Ishikawa (cell line): ENCODE measurements at regions not wholly inside any gene's neighbourhood (a gene's known extent, or its start where the extent isn't known, plus 50 kb on each side); places are given as distances from the start of the nearest gene placed in this dataset.

Experiments
- CEBPB ChIP-seq: IDR thresholded peaks from 2 replicates; pipeline ENCODE4 v1.6.1; 2012
- CREB1 ChIP-seq: IDR thresholded peaks from 2 replicates; pipeline ENCODE4 v1.6.1; 2012; ENCODE audit warnings: low read depth
- EGR1 ChIP-seq: IDR thresholded peaks from 2 replicates; pipeline ENCODE4 v1.6.1; 2012
- EP300 ChIP-seq: IDR thresholded peaks from 2 replicates; pipeline ENCODE4 v1.6.1; 2012; ENCODE audit warnings: borderline replicate concordance
- FOXM1 ChIP-seq: IDR thresholded peaks from 2 replicates; pipeline ENCODE4 v1.6.1; 2012; ENCODE audit warnings: low read depth, borderline replicate concordance
- NFIC ChIP-seq: IDR thresholded peaks from 2 replicates; pipeline ENCODE4 v1.6.1; 2012
- RAD21 ChIP-seq: IDR thresholded peaks from 2 replicates; pipeline ENCODE4 v1.6.1; 2012; ENCODE audit warnings: low read depth
- TAF1 ChIP-seq: IDR thresholded peaks from 2 replicates; pipeline ENCODE4 v1.6.1; 2012; ENCODE audit warnings: low read depth, mild to moderate bottlenecking
- TCF12 ChIP-seq: IDR thresholded peaks from 2 replicates; pipeline ENCODE4 v1.6.1; 2012; ENCODE audit warnings: low read depth
- TEAD4 ChIP-seq: IDR thresholded peaks from 2 replicates; pipeline ENCODE4 v1.6.1; 2012
- YY1 ChIP-seq: IDR thresholded peaks from 2 replicates; pipeline ENCODE4 v1.6.1; 2012; ENCODE audit warnings: low read depth
- ZBTB7A ChIP-seq: IDR thresholded peaks from 2 replicates; pipeline ENCODE4 v1.6.1; 2012; ENCODE audit warnings: low read depth
- TF ChIP-seq, protein P1 (sequence below): IDR thresholded peaks from 2 replicates; pipeline ENCODE4 v1.6.1; 2012
- TF ChIP-seq, protein P2 (sequence below): IDR thresholded peaks from 2 replicates; pipeline ENCODE4 v1.6.1; 2012; ENCODE audit warnings: low read depth, mild to moderate bottlenecking
- TF ChIP-seq, protein P3 (sequence below): IDR thresholded peaks from 2 replicates; pipeline ENCODE4 v1.6.1; 2012

DNA sequence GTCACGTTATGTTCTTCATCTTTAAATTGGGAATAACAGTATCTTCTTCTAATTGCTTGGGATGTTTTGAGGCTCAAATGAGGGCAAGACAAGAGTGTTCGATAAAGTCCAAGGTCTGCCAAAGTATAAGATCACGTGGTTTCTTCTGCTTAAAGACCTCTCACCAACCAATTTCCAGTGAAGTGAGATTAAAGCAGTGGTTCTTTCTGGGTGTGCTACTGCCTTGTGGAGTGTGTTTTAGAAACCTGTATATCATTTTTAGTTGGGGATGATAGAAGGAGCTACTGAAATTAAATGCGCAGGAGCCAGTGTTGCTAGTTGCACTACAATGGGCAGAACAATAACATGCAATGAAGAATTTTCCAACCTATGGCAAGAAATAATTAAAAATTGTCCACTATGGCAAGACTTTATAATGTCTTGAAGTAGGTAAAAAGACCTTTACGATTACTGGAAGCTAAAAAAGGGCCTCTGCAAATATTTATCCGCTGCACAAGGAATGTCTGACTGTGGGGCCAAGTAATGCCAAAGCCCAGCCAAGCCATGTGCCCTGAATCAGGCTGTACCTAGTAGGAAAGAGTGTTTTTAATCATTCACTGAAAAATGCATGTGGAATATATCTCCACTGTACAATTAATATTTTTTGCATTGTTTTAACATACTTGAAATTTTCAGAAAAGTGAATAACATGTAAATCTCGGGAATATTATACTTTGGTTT is 244.5 kb upstream of the REG3G start:
- TF ChIP-seq TAF1 = no peak
- no peak for TF ChIP-seq EP300
- TF ChIP-seq, protein P1, sequence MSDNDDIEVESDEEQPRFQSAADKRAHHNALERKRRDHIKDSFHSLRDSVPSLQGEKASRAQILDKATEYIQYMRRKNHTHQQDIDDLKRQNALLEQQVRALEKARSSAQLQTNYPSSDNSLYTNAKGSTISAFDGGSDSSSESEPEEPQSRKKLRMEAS = no peak
- TF ChIP-seq TCF12 = no peak
- TF ChIP-seq TEAD4 = no peak
- TF ChIP-seq ZBTB7A = no peak
- no peak for TF ChIP-seq YY1
- no peak for TF ChIP-seq NFIC
- TF ChIP-seq, protein P2, sequence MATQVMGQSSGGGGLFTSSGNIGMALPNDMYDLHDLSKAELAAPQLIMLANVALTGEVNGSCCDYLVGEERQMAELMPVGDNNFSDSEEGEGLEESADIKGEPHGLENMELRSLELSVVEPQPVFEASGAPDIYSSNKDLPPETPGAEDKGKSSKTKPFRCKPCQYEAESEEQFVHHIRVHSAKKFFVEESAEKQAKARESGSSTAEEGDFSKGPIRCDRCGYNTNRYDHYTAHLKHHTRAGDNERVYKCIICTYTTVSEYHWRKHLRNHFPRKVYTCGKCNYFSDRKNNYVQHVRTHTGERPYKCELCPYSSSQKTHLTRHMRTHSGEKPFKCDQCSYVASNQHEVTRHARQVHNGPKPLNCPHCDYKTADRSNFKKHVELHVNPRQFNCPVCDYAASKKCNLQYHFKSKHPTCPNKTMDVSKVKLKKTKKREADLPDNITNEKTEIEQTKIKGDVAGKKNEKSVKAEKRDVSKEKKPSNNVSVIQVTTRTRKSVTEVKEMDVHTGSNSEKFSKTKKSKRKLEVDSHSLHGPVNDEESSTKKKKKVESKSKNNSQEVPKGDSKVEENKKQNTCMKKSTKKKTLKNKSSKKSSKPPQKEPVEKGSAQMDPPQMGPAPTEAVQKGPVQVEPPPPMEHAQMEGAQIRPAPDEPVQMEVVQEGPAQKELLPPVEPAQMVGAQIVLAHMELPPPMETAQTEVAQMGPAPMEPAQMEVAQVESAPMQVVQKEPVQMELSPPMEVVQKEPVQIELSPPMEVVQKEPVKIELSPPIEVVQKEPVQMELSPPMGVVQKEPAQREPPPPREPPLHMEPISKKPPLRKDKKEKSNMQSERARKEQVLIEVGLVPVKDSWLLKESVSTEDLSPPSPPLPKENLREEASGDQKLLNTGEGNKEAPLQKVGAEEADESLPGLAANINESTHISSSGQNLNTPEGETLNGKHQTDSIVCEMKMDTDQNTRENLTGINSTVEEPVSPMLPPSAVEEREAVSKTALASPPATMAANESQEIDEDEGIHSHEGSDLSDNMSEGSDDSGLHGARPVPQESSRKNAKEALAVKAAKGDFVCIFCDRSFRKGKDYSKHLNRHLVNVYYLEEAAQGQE = no peak
- no peak for TF ChIP-seq FOXM1
- TF ChIP-seq, protein P3, sequence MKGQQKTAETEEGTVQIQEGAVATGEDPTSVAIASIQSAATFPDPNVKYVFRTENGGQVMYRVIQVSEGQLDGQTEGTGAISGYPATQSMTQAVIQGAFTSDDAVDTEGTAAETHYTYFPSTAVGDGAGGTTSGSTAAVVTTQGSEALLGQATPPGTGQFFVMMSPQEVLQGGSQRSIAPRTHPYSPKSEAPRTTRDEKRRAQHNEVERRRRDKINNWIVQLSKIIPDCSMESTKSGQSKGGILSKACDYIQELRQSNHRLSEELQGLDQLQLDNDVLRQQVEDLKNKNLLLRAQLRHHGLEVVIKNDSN = no peak

DNA sequence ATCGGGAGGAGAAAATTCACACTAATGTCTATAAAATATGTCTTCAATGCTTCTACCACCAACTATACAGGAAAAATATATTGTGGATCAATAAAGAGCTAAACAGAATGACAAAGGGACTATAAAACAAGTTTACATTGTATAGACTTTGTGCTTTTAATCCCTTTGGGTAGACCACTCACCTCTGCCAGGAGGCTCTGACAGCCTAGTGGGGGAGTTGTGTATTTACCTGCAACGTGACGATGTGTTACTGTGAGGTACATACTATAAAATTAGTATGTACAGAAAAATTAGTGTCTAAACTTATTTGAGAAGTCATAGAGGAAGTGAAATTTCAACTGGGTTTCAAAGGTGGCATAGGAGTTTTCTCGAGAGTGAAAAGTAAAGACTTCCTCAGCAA is 243.3 kb upstream of the REG3G start:
- TF ChIP-seq EP300 = no peak
- no peak for TF ChIP-seq YY1
- TF ChIP-seq FOXM1 = no peak
- TF ChIP-seq TEAD4 = no peak
- no peak for TF ChIP-seq RAD21
- TF ChIP-seq, protein P2 = no peak

DNA sequence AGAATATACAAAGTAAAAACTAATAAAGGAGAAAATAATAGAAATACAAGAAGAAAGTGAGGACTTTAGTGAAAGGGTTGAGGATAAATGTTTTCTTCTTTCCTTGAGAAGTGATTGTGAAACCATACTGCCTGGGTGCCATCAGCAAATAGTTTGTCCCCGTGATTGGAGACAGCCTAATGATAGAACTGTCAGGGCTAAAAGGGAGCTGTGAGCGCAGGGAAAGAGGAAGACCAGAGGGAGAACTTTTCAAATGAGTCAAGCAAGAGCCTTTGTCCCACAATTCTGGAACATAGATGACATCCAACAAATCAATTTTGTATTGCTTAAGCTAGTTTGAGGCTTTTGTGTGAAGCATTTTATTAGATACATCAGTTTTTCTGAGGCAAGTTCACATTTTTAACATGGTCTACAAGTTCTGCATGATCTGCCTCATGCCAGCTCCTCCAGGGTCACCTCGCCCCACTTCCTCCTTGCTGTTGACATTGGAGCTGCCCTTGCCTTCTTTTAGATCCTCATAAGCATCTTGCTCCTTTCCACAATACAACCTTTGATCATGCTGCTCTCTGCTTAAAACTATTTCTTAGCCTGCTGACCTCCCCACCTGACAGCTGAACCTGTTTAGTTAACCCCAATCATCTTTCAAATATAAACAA is 213.4 kb upstream of the REG3G start:
- peak; percentile 43 for TF ChIP-seq TEAD4
- TF ChIP-seq EP300 = peak; percentile 80
- peak; percentile 35; the same call in 1 of the 2 replicates for TF ChIP-seq NFIC
- TF ChIP-seq FOXM1 = 0 out of 2 replicates have a peak, but pooled peaks have one; percentile 25
- no peak for TF ChIP-seq CEBPB
- TF ChIP-seq, protein P2 = no peak
- TF ChIP-seq TCF12 = peak; percentile 68
- no peak for TF ChIP-seq EGR1
- TF ChIP-seq ZBTB7A = no peak
- no peak for TF ChIP-seq CREB1

DNA sequence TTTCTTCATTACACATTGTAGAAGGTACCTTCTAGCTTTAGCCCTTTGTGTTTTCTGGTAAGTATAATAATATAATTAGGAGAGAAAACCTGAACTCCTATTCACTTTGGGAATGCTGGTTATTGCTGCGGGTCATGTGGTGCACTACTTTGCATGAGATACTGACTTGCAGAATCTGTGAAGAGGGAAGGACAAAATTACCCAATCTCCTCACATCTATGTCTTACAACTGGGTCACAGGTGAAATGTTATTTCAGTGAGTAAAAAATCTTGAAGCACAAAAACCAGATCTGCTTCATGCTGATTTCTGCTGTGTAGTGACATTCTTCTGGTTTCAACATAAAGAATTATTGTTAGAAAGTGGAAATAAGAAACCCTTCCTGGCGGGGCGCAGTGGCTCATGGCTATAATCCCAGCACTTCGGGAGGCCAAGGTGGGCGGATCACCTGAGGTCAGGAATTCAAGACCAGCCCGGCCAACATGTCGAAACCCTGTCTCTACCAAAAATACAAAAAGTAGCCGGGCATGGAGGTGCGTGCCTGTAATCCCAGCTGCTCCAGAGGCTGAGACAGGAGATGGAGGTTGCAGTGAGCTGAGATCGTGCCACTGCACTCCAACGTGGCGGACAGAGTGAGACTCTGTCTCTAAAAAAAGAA is 211.0 kb upstream of the REG3G start:
- TF ChIP-seq, protein P2 = no peak
- TF ChIP-seq TEAD4 = peak; percentile 92
- TF ChIP-seq EP300 = peak; percentile 95
- TF ChIP-seq EGR1 = peak; percentile 89
- TF ChIP-seq TAF1 = no peak
- peak; percentile 83 for TF ChIP-seq FOXM1
- peak; percentile 84 for TF ChIP-seq NFIC
- TF ChIP-seq YY1 = peak; percentile 51; the same call in 1 of the 2 replicates
- TF ChIP-seq TCF12 = peak; percentile 93
- TF ChIP-seq, protein P1 = peak; percentile 34; the same call in 1 of the 2 replicates
- TF ChIP-seq, protein P3 = peak; percentile 81
- TF ChIP-seq RAD21 = peak; percentile 22
- no peak for TF ChIP-seq ZBTB7A
- peak; percentile 91 for TF ChIP-seq CEBPB
- TF ChIP-seq CREB1 = no peak
